AG09319 (cell line): ENCODE measurements at regions not wholly inside any gene's neighbourhood (a gene's known extent, or its start where the extent isn't known, plus 50 kb on each side); places are given as distances from the start of the nearest gene placed in this dataset.

Source experiments
- DNase-seq: peaks from one replicate; pipeline ENCODE4 v3.0.0-alpha.2; 2010; ENCODE audit warnings: low read depth; ENCODE audit errors: extremely low read depth
- CTCF ChIP-seq: IDR thresholded peaks from 2 replicates; pipeline ENCODE4 v1.5.1; 2011; ENCODE audit warnings: low read depth, mild to moderate bottlenecking, inconsistent platforms, low read length, moderate library complexity

GRCh38 chr12:92467886-92468285, 234.9 kb upstream of the PLEKHG7 start:
- no peak for DNase-seq
- TF ChIP-seq CTCF = no peak

- DNase-seq = no peak
Observed at GRCh38 chr12:92466391-92467305, 236.1 kb upstream of the PLEKHG7 start.

GRCh38 chr12:92465786-92466295, 236.9 kb upstream of the PLEKHG7 start:
- no peak for DNase-seq
- no peak for TF ChIP-seq CTCF

More at GRCh38 chr12:92466391-92467305, 236.1 kb upstream of the PLEKHG7 start:
- no peak for TF ChIP-seq CTCF

- no peak for DNase-seq
- TF ChIP-seq CTCF = no peak
Observed at GRCh38 chr12:92464911-92465310, 237.9 kb upstream of the PLEKHG7 start.

- no peak for DNase-seq
- no peak for TF ChIP-seq CTCF
Observed at GRCh38 chr12:92463171-92463570, 239.6 kb upstream of the PLEKHG7 start.

- DNase-seq = no peak
- no peak for TF ChIP-seq CTCF
Observed at GRCh38 chr12:92462527-92462926, 240.3 kb upstream of the PLEKHG7 start.

GRCh38 chr12:92462049-92462448, 240.7 kb upstream of the PLEKHG7 start:
- DNase-seq = no peak
- TF ChIP-seq CTCF = no peak
